ENCODE measurements at regions not wholly inside any gene's neighbourhood (a gene's known extent, or its start where the extent isn't known, plus 50 kb on each side); places are given as distances from the start of the nearest gene placed in this dataset.

DNA sequence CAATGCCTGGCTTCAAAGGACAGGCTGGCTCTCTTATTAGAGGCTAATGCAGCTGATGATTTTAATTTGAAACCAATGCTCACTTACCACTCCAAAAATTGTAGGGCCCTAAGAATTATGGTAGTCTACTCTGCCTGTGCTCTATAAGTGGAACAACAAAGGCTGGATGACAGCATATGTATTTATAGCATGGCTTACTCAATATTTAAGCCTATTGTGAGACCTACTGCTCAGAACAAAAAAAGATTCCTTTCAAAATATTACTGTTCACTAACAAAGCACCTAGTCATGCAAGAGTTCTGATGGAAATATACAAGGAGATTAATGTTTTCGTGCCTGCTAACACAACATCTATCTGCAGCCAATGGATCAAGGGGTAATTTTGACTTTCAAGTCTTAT, 73.8 kb upstream of the DUSP10 start:
- peak overlapping the region in 1 of 2 experiments; percentile 39 for H2BK12ac ChIP-seq (ENCODE audit: low read length in 2 of 2)
- H2AK5ac ChIP-seq (ENCODE audit: low read length, severe bottlenecking), result no peak overlapping the region
- H3K27me3 ChIP-seq (ENCODE audit: control insufficient read depth in 1 of 2, insufficient read depth in 1 of 2, low read length in 2 of 2), result no peaks in the 10 kb centered on the region
- no peak for DNase-seq
- H3K4me1 ChIP-seq (ENCODE audit: control insufficient read depth, insufficient read depth, low read depth, low read length), result no peaks in the 10 kb centered on the region
- no CpG with 5 or more reads among the region's 1 CpG for WGBS
- H3K23ac ChIP-seq (ENCODE audit: low read length in 2 of 2), result no peak overlapping the region
- H2AFZ ChIP-seq (ENCODE audit: low read depth, low read length), result no peak overlapping the region
- no peak overlapping the region for H2BK15ac ChIP-seq (ENCODE audit: low read depth, poor library complexity, severe bottlenecking)
- H3K27ac ChIP-seq (ENCODE audit: low read length, poor library complexity, severe bottlenecking), result no peak overlapping the region
- H3K14ac ChIP-seq (ENCODE audit: low read length in 2 of 2), result no peak overlapping the region
- H2BK120ac ChIP-seq (ENCODE audit: low read depth, low read length), result no peak overlapping the region
- no peak overlapping the region for H3K4me2 ChIP-seq (ENCODE audit: low read length, poor library complexity, severe bottlenecking)
- no peaks in the 10 kb centered on the region for H3K9me3 ChIP-seq (ENCODE audit: control insufficient read depth, low read length)
- H3K18ac ChIP-seq (ENCODE audit: low read depth in 1 of 2, low read length in 2 of 2), result no peak overlapping the region
- no peak overlapping the region for H3K4me3 ChIP-seq (ENCODE audit: insufficient read depth in 1 of 2, low read depth in 1 of 2, low read length in 2 of 2)
- H3K4ac ChIP-seq (ENCODE audit: low read depth in 1 of 2, low read length in 2 of 2), result no peak overlapping the region
- no peak overlapping the region for H4K91ac ChIP-seq (ENCODE audit: low read length)
- H2BK5ac ChIP-seq (ENCODE audit: low read depth, low read length, poor library complexity, severe bottlenecking), result no peak overlapping the region
- H3K36me3 ChIP-seq (ENCODE audit: control insufficient read depth in 1 of 2, insufficient read depth in 2 of 2, low read depth in 1 of 2, low read length in 2 of 2), result no peaks in the 10 kb centered on the region
- H3K79me1 ChIP-seq (replicated peaks; ENCODE audit: low read length, poor library complexity, severe bottlenecking), result no peaks in the 10 kb centered on the region
- no peak overlapping the region for H3K9ac ChIP-seq (ENCODE audit: low read length)
- no peak overlapping the region for H4K8ac ChIP-seq (ENCODE audit: low read length)

DNA sequence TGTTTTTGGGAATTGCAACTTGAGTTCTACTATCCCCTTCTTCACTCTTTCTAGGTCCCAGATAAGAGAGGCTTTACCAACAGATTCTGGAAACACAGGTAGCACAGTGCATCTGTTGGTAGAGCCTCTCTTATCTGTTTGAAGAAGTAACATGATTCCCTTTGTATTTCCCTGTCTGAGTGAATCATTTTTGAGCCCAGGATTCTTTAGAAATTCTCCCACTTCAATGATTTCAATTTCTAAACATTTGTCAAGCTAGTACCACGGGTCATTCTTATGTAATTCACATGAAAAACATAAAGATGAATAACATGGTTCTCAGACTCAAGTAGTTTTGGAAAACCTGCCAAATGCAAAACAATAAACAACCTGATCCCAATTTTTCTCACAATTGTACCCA, 72.0 kb upstream of the DUSP10 start:
- H3K23ac ChIP-seq (ENCODE audit: low read length in 2 of 2), result no peak overlapping the region
- no peak overlapping the region for H3K4me2 ChIP-seq (ENCODE audit: low read length, poor library complexity, severe bottlenecking)
- no peaks in the 10 kb centered on the region for H3K79me1 ChIP-seq (replicated peaks; ENCODE audit: low read length, poor library complexity, severe bottlenecking)
- no peaks in the 10 kb centered on the region for H3K27me3 ChIP-seq (ENCODE audit: control insufficient read depth in 1 of 2, insufficient read depth in 1 of 2, low read length in 2 of 2)
- peaks cover 2% of the 10 kb centered on the region for H3K4me1 ChIP-seq (ENCODE audit: control insufficient read depth, insufficient read depth, low read depth, low read length)
- H3K27ac ChIP-seq (ENCODE audit: low read length, poor library complexity, severe bottlenecking), result no peak overlapping the region
- H2BK120ac ChIP-seq (ENCODE audit: low read depth, low read length), result no peak overlapping the region
- H2AK5ac ChIP-seq (ENCODE audit: low read length, severe bottlenecking), result no peak overlapping the region
- no peak overlapping the region for H2BK15ac ChIP-seq (ENCODE audit: low read depth, poor library complexity, severe bottlenecking)
- H3K4ac ChIP-seq (ENCODE audit: low read depth in 1 of 2, low read length in 2 of 2), result no peak overlapping the region
- H4K8ac ChIP-seq (ENCODE audit: low read length), result no peak overlapping the region
- no peak overlapping the region for H2BK5ac ChIP-seq (ENCODE audit: low read depth, low read length, poor library complexity, severe bottlenecking)
- H3K18ac ChIP-seq (ENCODE audit: low read depth in 1 of 2, low read length in 2 of 2), result no peak overlapping the region
- no peak overlapping the region for H3K4me3 ChIP-seq (ENCODE audit: insufficient read depth in 1 of 2, low read depth in 1 of 2, low read length in 2 of 2)
- H3K14ac ChIP-seq (ENCODE audit: low read length in 2 of 2), result no peak overlapping the region
- no peak overlapping the region for H4K91ac ChIP-seq (ENCODE audit: low read length)
- H3K9me3 ChIP-seq (ENCODE audit: control insufficient read depth, low read length), result no peaks in the 10 kb centered on the region
- DNase-seq, result no peak
- H2AFZ ChIP-seq (ENCODE audit: low read depth, low read length), result no peak overlapping the region
- H2BK12ac ChIP-seq (ENCODE audit: low read length in 2 of 2), result no peak overlapping the region
- H3K9ac ChIP-seq (ENCODE audit: low read length), result no peak overlapping the region
- H3K36me3 ChIP-seq (ENCODE audit: control insufficient read depth in 1 of 2, insufficient read depth in 2 of 2, low read depth in 1 of 2, low read length in 2 of 2), result no peaks in the 10 kb centered on the region
- 57% methylated on average over 1 of the region's 1 CpG for WGBS

DNA sequence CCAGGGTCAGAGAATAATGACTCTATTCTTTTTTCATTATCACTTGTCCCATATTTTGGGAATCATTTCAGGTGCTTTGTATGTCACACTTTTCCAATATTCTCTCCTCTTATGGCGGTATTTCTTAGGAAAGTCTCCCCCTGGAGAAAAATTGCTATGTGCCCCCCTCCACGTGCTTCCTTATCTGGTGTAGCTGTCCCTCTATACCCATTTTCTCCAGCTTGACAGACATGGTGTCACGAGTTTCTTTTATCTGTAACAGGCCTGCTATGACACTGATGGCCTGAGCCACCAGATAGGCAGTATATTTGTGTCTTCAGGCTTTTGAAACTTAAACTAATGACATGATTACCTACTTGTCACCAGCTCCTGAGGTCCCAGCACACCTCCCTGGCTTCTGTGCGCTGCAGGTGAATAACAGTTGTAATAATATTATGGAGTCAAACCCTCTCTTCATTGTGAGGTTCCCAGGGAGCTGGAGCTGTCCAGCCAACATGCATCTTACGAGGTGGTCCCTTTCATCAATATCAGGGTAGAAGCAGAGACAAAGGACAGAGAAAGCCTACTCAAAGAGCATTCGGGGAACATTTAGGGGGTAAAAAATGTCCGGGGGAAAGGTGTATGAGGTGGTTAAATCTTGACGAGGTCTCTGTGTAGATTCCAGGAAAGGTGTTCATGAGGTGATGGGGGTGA, 71.2 kb upstream of the DUSP10 start:
- Histone ChIP-seq H2AFZ (ENCODE audit: low read depth, low read length) (no peak overlapping the region), H3K4me2 (ENCODE audit: low read length, poor library complexity, severe bottlenecking) (no peak overlapping the region), H2BK5ac (ENCODE audit: low read depth, low read length, poor library complexity, severe bottlenecking) (no peak overlapping the region), H4K91ac (ENCODE audit: low read length) (no peak overlapping the region), H2BK120ac (ENCODE audit: low read depth, low read length) (no peak overlapping the region), H3K23ac (ENCODE audit: low read length in 2 of 2) (no peak overlapping the region), H3K79me1 (replicated peaks; ENCODE audit: low read length, poor library complexity, severe bottlenecking) (no peaks in the 10 kb centered on the region), H2BK15ac (ENCODE audit: low read depth, poor library complexity, severe bottlenecking) (no peak overlapping the region), H3K9ac (ENCODE audit: low read length) (no peak overlapping the region), H2AK5ac (ENCODE audit: low read length, severe bottlenecking) (no peak overlapping the region), H3K18ac (ENCODE audit: low read depth in 1 of 2, low read length in 2 of 2) (no peak overlapping the region), H3K9me3 (ENCODE audit: control insufficient read depth, low read length) (no peaks in the 10 kb centered on the region), H3K27me3 (ENCODE audit: control insufficient read depth in 1 of 2, insufficient read depth in 1 of 2, low read length in 2 of 2) (no peaks in the 10 kb centered on the region), H3K14ac (ENCODE audit: low read length in 2 of 2) (no peak overlapping the region), H3K4ac (ENCODE audit: low read depth in 1 of 2, low read length in 2 of 2) (no peak overlapping the region), H4K8ac (ENCODE audit: low read length) (no peak overlapping the region), H3K27ac (ENCODE audit: low read length, poor library complexity, severe bottlenecking) (no peak overlapping the region), H3K4me1 (ENCODE audit: control insufficient read depth, insufficient read depth, low read depth, low read length) (peaks cover 2% of the 10 kb centered on the region), H3K4me3 (ENCODE audit: insufficient read depth in 1 of 2, low read depth in 1 of 2, low read length in 2 of 2) (no peak overlapping the region), H3K36me3 (ENCODE audit: control insufficient read depth in 1 of 2, insufficient read depth in 2 of 2, low read depth in 1 of 2, low read length in 2 of 2) (no peaks in the 10 kb centered on the region), H2BK12ac (ENCODE audit: low read length in 2 of 2) (no peak overlapping the region)
- no peak for DNase-seq
- WGBS, result 83% methylated on average over 8 of the region's 8 CpGs

DNA sequence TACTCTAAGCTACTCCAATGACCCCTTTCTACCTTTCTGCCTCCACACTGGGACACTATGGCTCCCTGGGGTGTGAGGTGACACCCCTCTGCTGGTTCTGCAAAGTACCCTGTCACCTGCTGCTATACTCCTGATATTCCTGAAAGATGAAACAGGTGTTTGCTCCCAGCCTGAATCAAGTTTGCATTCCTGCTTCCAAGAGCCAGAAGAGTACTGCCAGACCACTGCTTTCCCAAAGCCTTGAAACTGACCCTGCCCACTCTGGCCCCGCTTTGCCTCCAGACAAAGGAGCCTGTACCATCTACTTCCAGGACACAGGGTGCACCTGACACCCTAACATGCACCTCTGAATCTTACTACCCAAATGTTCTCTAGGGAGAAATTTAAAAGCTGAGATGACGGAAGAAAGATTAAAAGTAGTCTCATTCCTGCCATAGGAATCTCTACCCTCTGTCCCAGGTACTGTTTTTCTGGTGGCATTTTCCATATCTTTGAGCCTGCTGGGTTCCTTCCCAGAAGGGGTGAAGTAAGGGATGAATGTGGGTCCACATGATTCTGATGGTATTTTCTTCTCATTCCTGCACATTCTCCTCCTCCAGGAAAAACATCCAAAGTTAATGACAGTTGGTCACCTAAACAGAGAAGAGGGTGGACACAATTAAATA, 70.3 kb upstream of the DUSP10 start:
- Histone ChIP-seq H3K36me3 (ENCODE audit: control insufficient read depth in 1 of 2, insufficient read depth in 2 of 2, low read depth in 1 of 2, low read length in 2 of 2) (no peaks in the 10 kb centered on the region), H3K4me2 (ENCODE audit: low read length, poor library complexity, severe bottlenecking) (no peak overlapping the region), H4K91ac (ENCODE audit: low read length) (no peak overlapping the region), H2BK15ac (ENCODE audit: low read depth, poor library complexity, severe bottlenecking) (no peak overlapping the region), H3K27me3 (ENCODE audit: control insufficient read depth in 1 of 2, insufficient read depth in 1 of 2, low read length in 2 of 2) (no peaks in the 10 kb centered on the region), H2BK12ac (ENCODE audit: low read length in 2 of 2) (no peak overlapping the region), H3K4me3 (ENCODE audit: insufficient read depth in 1 of 2, low read depth in 1 of 2, low read length in 2 of 2) (no peak overlapping the region), H3K79me1 (replicated peaks; ENCODE audit: low read length, poor library complexity, severe bottlenecking) (no peaks in the 10 kb centered on the region), H4K8ac (ENCODE audit: low read length) (no peak overlapping the region), H3K4me1 (ENCODE audit: control insufficient read depth, insufficient read depth, low read depth, low read length) (peaks cover 2% of the 10 kb centered on the region), H3K27ac (ENCODE audit: low read length, poor library complexity, severe bottlenecking) (no peak overlapping the region), H3K14ac (ENCODE audit: low read length in 2 of 2) (no peak overlapping the region), H2BK120ac (ENCODE audit: low read depth, low read length) (no peak overlapping the region), H3K23ac (ENCODE audit: low read length in 2 of 2) (no peak overlapping the region), H2AK5ac (ENCODE audit: low read length, severe bottlenecking) (no peak overlapping the region), H3K9me3 (ENCODE audit: control insufficient read depth, low read length) (no peaks in the 10 kb centered on the region), H3K9ac (ENCODE audit: low read length) (no peak overlapping the region), H3K4ac (ENCODE audit: low read depth in 1 of 2, low read length in 2 of 2) (no peak overlapping the region), H2AFZ (ENCODE audit: low read depth, low read length) (peak overlapping the region; percentile 14), H3K18ac (ENCODE audit: low read depth in 1 of 2, low read length in 2 of 2) (peak overlapping the region in 1 of 2 experiments; percentile 21), H2BK5ac (ENCODE audit: low read depth, low read length, poor library complexity, severe bottlenecking) (no peak overlapping the region)
- no peak for DNase-seq
- 100% methylated on average over 1 of the region's 2 CpGs for WGBS

Data from mesenchymal stem cell (in vitro differentiated cells and primary cell).